H9 (cell line): ENCODE measurements at regions not wholly inside any gene's neighbourhood (a gene's known extent, or its start where the extent isn't known, plus 50 kb on each side); places are given as distances from the start of the nearest gene placed in this dataset.

Experiments
- DNase-seq: peaks from one replicate; pipeline ENCODE4 v3.0.0-alpha.2; 2017
- H2AFZ ChIP-seq: one replicate; pipeline ENCODE4 v1.6.1; 2013; ENCODE audit warnings: mild to moderate bottlenecking, low read length, control low read depth, moderate library complexity
- H2AK5ac ChIP-seq: 2 replicates; pipeline ENCODE4 v1.6.1; 2013; ENCODE audit warnings: low read length, control low read depth, mixed read lengths; ENCODE audit not compliant: insufficient read length
- H2BK120ac ChIP-seq: one replicate; pipeline ENCODE4 v1.6.1; 2013; ENCODE audit warnings: low read depth, mild to moderate bottlenecking, low read length, control low read depth, inconsistent platforms; ENCODE audit not compliant: poor library complexity, severe bottlenecking
- H2BK12ac ChIP-seq: 2 replicates; pipeline ENCODE4 v1.6.1; 2013; ENCODE audit warnings: low read length, control low read depth, mixed read lengths, low read depth; ENCODE audit not compliant: insufficient read length
- H2BK15ac ChIP-seq: 2 replicates; pipeline ENCODE4 v1.6.1; 2013; ENCODE audit warnings: low read depth, low read length, control low read depth
- H2BK20ac ChIP-seq: one replicate; pipeline ENCODE4 v1.6.1; 2013; ENCODE audit warnings: low read depth, mild to moderate bottlenecking, low read length, control low read depth, inconsistent platforms; ENCODE audit not compliant: poor library complexity, severe bottlenecking
- H2BK5ac ChIP-seq: 2 replicates; pipeline ENCODE4 v1.6.1; 2013; ENCODE audit warnings: low read length, control low read depth, mixed read lengths; ENCODE audit not compliant: insufficient read length
- H3K14ac ChIP-seq: 2 replicates; pipeline ENCODE4 v1.6.1; 2013; ENCODE audit warnings: low read length, control low read depth; ENCODE audit not compliant: insufficient read depth
- H3K18ac ChIP-seq: 2 replicates; pipeline ENCODE4 v1.6.1; 2013; ENCODE audit warnings: low read depth, mild to moderate bottlenecking, mixed read lengths, low read length, control low read depth; ENCODE audit not compliant: insufficient read length
- H3K23ac ChIP-seq: 2 replicates; pipeline ENCODE4 v1.6.1; 2013; ENCODE audit warnings: low read length, control low read depth, mixed read lengths, low read depth; ENCODE audit not compliant: insufficient read length
- H3K23me2 ChIP-seq: 2 replicates; pipeline ENCODE4 v1.6.1; 2013; ENCODE audit warnings: low read depth, mild to moderate bottlenecking, mixed read lengths, low read length, control low read depth; ENCODE audit not compliant: insufficient read length, poor library complexity, severe bottlenecking
- H3K27ac ChIP-seq: 2 replicates; pipeline ENCODE4 v1.5.1; 2013; ENCODE audit warnings: low read length, control low read depth, mixed read lengths, low read depth; ENCODE audit not compliant: insufficient read length
- H3K27me3 ChIP-seq: 2 replicates; pipeline ENCODE4 v1.6.1; 2013; ENCODE audit warnings: low read length, control low read depth, inconsistent platforms; ENCODE audit not compliant: insufficient read depth
- H3K4ac ChIP-seq: 2 replicates; pipeline ENCODE4 v1.6.1; 2013; ENCODE audit warnings: low read depth, mild to moderate bottlenecking, control low read depth, inconsistent platforms, low read length, moderate library complexity
- H3K4me1 ChIP-seq: 2 replicates; pipeline ENCODE4 v1.6.1; 2013; ENCODE audit warnings: low read length, control low read depth, inconsistent platforms; ENCODE audit not compliant: insufficient read depth
- H3K4me2 ChIP-seq: 2 replicates; pipeline ENCODE4 v1.6.1; 2013; ENCODE audit warnings: low read length, control low read depth, mixed read lengths; ENCODE audit not compliant: insufficient read length, insufficient read depth
- H3K56ac ChIP-seq: 2 replicates; pipeline ENCODE4 v1.6.1; 2013; ENCODE audit warnings: low read depth, mild to moderate bottlenecking, mixed read lengths, low read length, control low read depth; ENCODE audit not compliant: insufficient read length
- H3K79me1 ChIP-seq: 2 replicates; pipeline ENCODE4 v1.6.1; 2013; ENCODE audit warnings: low read depth, mild to moderate bottlenecking, moderate library complexity, low read length, control low read depth, inconsistent platforms; ENCODE audit not compliant: insufficient read depth, poor library complexity, severe bottlenecking
- H3K79me2 ChIP-seq: 2 replicates; pipeline ENCODE4 v1.6.1; 2013; ENCODE audit warnings: low read length, control low read depth, inconsistent platforms; ENCODE audit not compliant: insufficient read depth
- H3K9ac ChIP-seq: 2 replicates; pipeline ENCODE4 v1.6.1; 2013; ENCODE audit warnings: low read length, control low read depth, mixed read lengths; ENCODE audit not compliant: insufficient read length; ENCODE audit errors: extremely low read depth
- H3K9me3 ChIP-seq: one replicate; pipeline ENCODE4 v1.6.1; 2013; ENCODE audit warnings: low read depth, low read length, inconsistent platforms; ENCODE audit not compliant: control insufficient read depth
- H3T11ph ChIP-seq: one replicate; pipeline ENCODE4 v1.6.1; 2013; ENCODE audit warnings: mild to moderate bottlenecking, low read length, control low read depth, inconsistent platforms
- H4K20me1 ChIP-seq: one replicate; pipeline ENCODE4 v1.6.1; 2013; ENCODE audit not compliant: control insufficient read depth, insufficient read length, insufficient read depth
- H4K5ac ChIP-seq: 2 replicates; pipeline ENCODE4 v1.6.1; 2013; ENCODE audit warnings: low read depth, mild to moderate bottlenecking, mixed read lengths, low read length, control low read depth; ENCODE audit not compliant: insufficient read length
- H4K8ac ChIP-seq: replicated peaks from 2 replicates; pipeline ENCODE4 v1.6.1; 2013; ENCODE audit warnings: low read length, control low read depth, mixed read lengths, low read depth; ENCODE audit not compliant: insufficient read length
- H4K91ac ChIP-seq: 2 replicates; pipeline ENCODE4 v1.6.1; 2013; ENCODE audit warnings: low read depth, mild to moderate bottlenecking, moderate library complexity, mixed read lengths, low read length, control low read depth; ENCODE audit not compliant: insufficient read length
- H3K27ac Mint-ChIP-seq, 3 experiments: 2 replicates in 2 of 3; 3 replicates in 1 of 3; pipeline ENCODE4 v1.8.0; 2020 to 2021; ENCODE audit warnings: mixed read lengths in 3 of 3, mild to moderate bottlenecking in 1 of 3, moderate library complexity in 1 of 3
- H3K27me3 Mint-ChIP-seq: 2 replicates; pipeline ENCODE4 v1.8.0; 2021; ENCODE audit warnings: low read depth, mild to moderate bottlenecking, moderate library complexity, mixed read lengths
- H3K36me3 Mint-ChIP-seq, 3 experiments: 2 replicates in 2 of 3; 3 replicates in 1 of 3; pipeline ENCODE4 v1.8.0; 2020 to 2021; ENCODE audit warnings: low read depth in 3 of 3, mixed read lengths in 3 of 3; ENCODE audit not compliant: insufficient read depth in 1 of 3
- H3K4me1 Mint-ChIP-seq, 2 experiments: 2 replicates each; pipeline ENCODE4 v1.8.0; 2020; ENCODE audit warnings: mixed read lengths in 2 of 2
- H3K4me3 Mint-ChIP-seq, 2 experiments: 2 replicates in 1 of 2; 3 replicates in 1 of 2; pipeline ENCODE4 v1.8.0; 2020 to 2021; ENCODE audit warnings: mild to moderate bottlenecking in 2 of 2, mixed read lengths in 2 of 2, moderate library complexity in 1 of 2
- H3K9me3 Mint-ChIP-seq, 2 experiments: 2 replicates in 1 of 2; 3 replicates in 1 of 2; pipeline ENCODE4 v1.8.0; 2020; ENCODE audit warnings: mild to moderate bottlenecking in 2 of 2, mixed read lengths in 2 of 2, moderate library complexity in 1 of 2
- CTCF ChIP-seq: fragments of 200-600 bp; sonication (generic); conservative IDR thresholded peaks from 3 replicates; pipeline ENCODE4 v1.8.0; 2021; ENCODE audit warnings: antibody characterized with exemption, mild to moderate bottlenecking
- WGBS: extraction: QIAGEN DNeasy Blood & Tissue Kit; methylation state at CpG from one replicate; pipeline ENCODE4 v1.1.7; 2013; ENCODE audit warnings: missing lambda C conversion rate, low lambda C conversion rate, mixed read lengths; ENCODE audit not compliant: insufficient read length; ENCODE audit errors: extremely low coverage; 5-methylcytosine and 5-hydroxymethylcytosine counted together

GRCh38 chr1:222898191-222898527 lies 83.3 kb downstream of the DISP1 start:
- no peak overlapping the region for H4K5ac ChIP-seq
- H3K14ac ChIP-seq, result no peak overlapping the region
- no peak overlapping the region for H2BK12ac ChIP-seq
- H3T11ph ChIP-seq, result no peak overlapping the region
- no peak for DNase-seq
- no peak overlapping the region for H3K4ac ChIP-seq
- no CpG with 5 or more reads among the region's 1 CpG for WGBS
- H3K18ac ChIP-seq, result no peak overlapping the region
- H3K56ac ChIP-seq, result no peak overlapping the region
- no peak overlapping the region for H3K4me2 ChIP-seq
- no peak overlapping the region for H4K91ac ChIP-seq
- H3K79me2 ChIP-seq, result no peaks in the 10 kb centered on the region
- no peak overlapping the region for H2BK120ac ChIP-seq
- no peaks in the 10 kb centered on the region for H3K79me1 ChIP-seq
- no peak overlapping the region for H4K8ac ChIP-seq
- Mint-ChIP-seq H3K4me3 (no peak overlapping the region), H3K9me3 (peaks cover 3 to 6% of the 10 kb centered on the region in 2 experiments; a peak in 3 of 5 replicates), H3K27ac (no peak overlapping the region), H3K36me3 (peaks cover 3 to 8% (median 8%) of the 10 kb centered on the region in 3 experiments; a peak in 6 of 7 replicates), H3K27me3 (no peaks in the 10 kb centered on the region), H3K4me1 (peaks cover 0 to 6% of the 10 kb centered on the region in 2 experiments; a peak in 3 of 4 replicates)
- no peak for TF ChIP-seq CTCF
- H2AK5ac ChIP-seq, result no peak overlapping the region
- H3K27ac ChIP-seq, result no peak overlapping the region
- H4K20me1 ChIP-seq, result no peaks in the 10 kb centered on the region
- no peaks in the 10 kb centered on the region for H3K9me3 ChIP-seq
- H2AFZ ChIP-seq, result no peak overlapping the region
- no peak overlapping the region for H2BK15ac ChIP-seq
- no peaks in the 10 kb centered on the region for H3K27me3 ChIP-seq
- H3K23ac ChIP-seq, result no peak overlapping the region
- H2BK20ac ChIP-seq, result no peak overlapping the region
- H3K23me2 ChIP-seq, result no peaks in the 10 kb centered on the region
- H3K4me1 ChIP-seq, result no peaks in the 10 kb centered on the region
- H2BK5ac ChIP-seq, result no peak overlapping the region
- no peak overlapping the region for H3K9ac ChIP-seq
